HCT116 (cell line): ENCODE measurements at regions not wholly inside any gene's neighbourhood (a gene's known extent, or its start where the extent isn't known, plus 50 kb on each side); places are given as distances from the start of the nearest gene placed in this dataset.

Experiments
- ATAC-seq: fragments of 200-7000 bp; cut with Tn5 transposase; 2 replicates; pipeline ENCODE4 v1.9.1; 2020; ENCODE audit warnings: mild to moderate bottlenecking, moderate library complexity
- BruUV-seq: library from RNA; stranded (reverse); fragments of 400-500 nt; replicated peaks from 2 replicates; lab custom pipeline; 2021; lab: Mats Ljungman, UMichigan
- CTCF ChIA-PET: fragments of 300-600 bp; sonication (Branson Sonifier 250); formaldehyde crosslinking; loops from one replicate; lab custom pipeline; 2021; ENCODE audit warnings: antibody characterized with exemption; lab: Charles Lee
- POLR2A ChIA-PET: fragments of 300-600, 350-600 bp; sonication (Branson Sonifier 250); formaldehyde crosslinking; loops from one replicate; lab custom pipeline; 2021; ENCODE audit warnings: antibody characterized with exemption; lab: Charles Lee
- RAD21 ChIA-PET, 2 experiments: fragments of 300-600 bp; sonication (Branson Sonifier 250); formaldehyde crosslinking; loops; one replicate each; lab custom pipeline; 2023; ENCODE audit warnings: low total read pairs in 2 of 2; ENCODE audit not compliant: uncharacterized antibody in 2 of 2, unreplicated experiment in 2 of 2, low non-redundant PET in 1 of 2; lab: Charles Lee
- DNase-seq: peaks from one replicate; pipeline ENCODE4 v3.0.0-alpha.2; 2010; ENCODE audit warnings: low read depth, low spot score
- H2AFZ ChIP-seq: fragments of 200-600 bp; shearing (Covaris generic), sonication (generic); 2 replicates; pipeline ENCODE4 v1.6.1; 2017; ENCODE audit warnings: low read depth, mixed run types, mixed read lengths, antibody characterized with exemption, low read length; ENCODE audit not compliant: poor library complexity, severe bottlenecking
- H3K27ac ChIP-seq: 2 replicates; pipeline ENCODE4 v1.5.1; 2012; ENCODE audit warnings: low read depth, low read length
- H3K27me3 ChIP-seq: fragments of 200-600 bp; sonication (generic); 2 replicates; pipeline ENCODE4 v1.6.1; 2016; ENCODE audit warnings: mixed run types, low read length, mixed read lengths; ENCODE audit not compliant: insufficient read depth
- H3K36me3 ChIP-seq, 2 experiments: fragments of 200-500 bp in 1 of 2; fragments of 200-600 bp in 1 of 2; sonication (Bioruptor generic) in 1 of 2; sonication (generic) in 1 of 2; 2 replicates each; pipeline versions ENCODE4 v1.5.1 to v1.6.1; 2014 to 2016; ENCODE audit warnings: low read length in 2 of 2, inconsistent platforms in 1 of 2, mixed read lengths in 1 of 2, mixed run types in 1 of 2; ENCODE audit not compliant: insufficient read depth in 2 of 2, control insufficient read depth in 1 of 2
- H3K4me1 ChIP-seq, 2 experiments: fragments of 200-600 bp in 1 of 2; sonication (generic) in 1 of 2; 2 replicates each; pipeline versions ENCODE4 v1.5.1 to v1.6.1; 2012 to 2017; ENCODE audit warnings: low read length in 2 of 2, inconsistent platforms in 1 of 2, mild to moderate bottlenecking in 1 of 2, mixed read lengths in 1 of 2, mixed run types in 1 of 2, moderate library complexity in 1 of 2; ENCODE audit not compliant: insufficient read depth in 2 of 2, control insufficient read depth in 1 of 2
- H3K4me2 ChIP-seq: fragments of 200-600 bp; sonication (generic); 2 replicates; pipeline ENCODE4 v1.6.1; 2017; ENCODE audit warnings: mixed run types, low read length, mixed read lengths
- H3K4me3 ChIP-seq, 2 experiments: fragments of 200-600 bp in 1 of 2; sonication (generic) in 1 of 2; replicated peaks in 1 of 2; 2 replicates each; pipeline ENCODE4 v1.5.1; 2011 to 2016; ENCODE audit warnings: low read length in 2 of 2, control low read depth in 1 of 2, low read depth in 1 of 2, mild to moderate bottlenecking in 1 of 2, mixed read lengths in 1 of 2, mixed run types in 1 of 2
- H3K79me2 ChIP-seq: fragments of 200-600 bp; sonication (generic); 2 replicates; pipeline ENCODE4 v1.6.1; 2017; ENCODE audit warnings: mild to moderate bottlenecking, mixed run types, low read length, moderate library complexity, mixed read lengths; ENCODE audit not compliant: insufficient read depth
- H3K9ac ChIP-seq: fragments of 200-600 bp; sonication (generic); 2 replicates; pipeline ENCODE4 v1.6.1; 2016; ENCODE audit warnings: low read length, mixed read lengths
- H3K9me2 ChIP-seq: fragments of 200-600 bp; sonication (generic), shearing (Covaris generic); 2 replicates; pipeline ENCODE4 v1.6.1; 2017; ENCODE audit warnings: mixed run types, mild to moderate bottlenecking, moderate library complexity; ENCODE audit not compliant: insufficient read depth
- H3K9me3 ChIP-seq, 2 experiments: fragments of 200-500 bp in 1 of 2; fragments of 200-600 bp in 1 of 2; sonication (Bioruptor generic) in 1 of 2; sonication (generic) in 1 of 2; 2 replicates each; pipeline ENCODE4 v1.6.1; 2014 to 2017; ENCODE audit warnings: low read length in 2 of 2, mixed read lengths in 2 of 2, inconsistent platforms in 1 of 2, low read depth in 1 of 2, mild to moderate bottlenecking in 1 of 2, mixed run types in 1 of 2, moderate library complexity in 1 of 2; ENCODE audit not compliant: control insufficient read depth in 1 of 2, insufficient read depth in 1 of 2
- H4K20me1 ChIP-seq: fragments of 200-600 bp; sonication (generic), shearing (Covaris generic); 2 replicates; pipeline ENCODE4 v1.6.1; 2017; ENCODE audit warnings: mixed run types, mild to moderate bottlenecking, moderate library complexity; ENCODE audit not compliant: insufficient read depth
- ATF3 ChIP-seq: IDR thresholded peaks from 2 replicates; pipeline ENCODE4 v1.6.1; 2012
- CBX3 ChIP-seq: IDR thresholded peaks from 2 replicates; pipeline ENCODE4 v1.6.1; 2012; ENCODE audit warnings: low read depth
- CEBPB ChIP-seq: IDR thresholded peaks from 2 replicates; pipeline ENCODE4 v1.6.1; 2012; ENCODE audit warnings: low read depth
- CTCF ChIP-seq, 3 experiments: fragments of 200-600 bp in 1 of 3; sonication (generic) in 1 of 3; IDR thresholded peaks in 2 of 3; conservative IDR thresholded peaks in 1 of 3; 2 replicates each; pipeline ENCODE4 v1.5.1; 2012 to 2017; ENCODE audit warnings: low read depth in 2 of 3, low read length in 2 of 3, antibody characterized with exemption in 1 of 3, borderline replicate concordance in 1 of 3, control low read depth in 1 of 3, mild to moderate bottlenecking in 1 of 3, mixed read lengths in 1 of 3, mixed run types in 1 of 3, moderate library complexity in 1 of 3; ENCODE audit not compliant: insufficient read depth in 1 of 3
- EGR1 ChIP-seq: IDR thresholded peaks from 2 replicates; pipeline ENCODE4 v1.6.1; 2012; ENCODE audit warnings: low read depth
- ELF1 ChIP-seq: IDR thresholded peaks from 2 replicates; pipeline ENCODE4 v1.6.1; 2012; ENCODE audit warnings: low read depth, borderline replicate concordance
- EZH2 ChIP-seq: fragments of 200-600 bp; sonication (generic); IDR thresholded peaks from 2 replicates; pipeline ENCODE4 v1.6.1; 2017; ENCODE audit warnings: antibody characterized with exemption, mixed run types
- EZH2phosphoT487 ChIP-seq: fragments of 200-600 bp; IDR thresholded peaks from 2 replicates; pipeline ENCODE4 v1.6.1; 2018; ENCODE audit warnings: antibody characterized with exemption, borderline replicate concordance
- FOSL1 ChIP-seq: IDR thresholded peaks from 2 replicates; pipeline ENCODE4 v1.6.1; 2012; ENCODE audit warnings: low read depth
- JUND ChIP-seq: IDR thresholded peaks from 2 replicates; pipeline ENCODE4 v1.6.1; 2012
- POLR2A ChIP-seq: IDR thresholded peaks from 2 replicates; pipeline ENCODE4 v1.7.0; 2011; ENCODE audit warnings: borderline replicate concordance; ENCODE audit not compliant: insufficient read depth, insufficient read length; ENCODE audit errors: extremely low read depth
- POLR2AphosphoS5 ChIP-seq: IDR thresholded peaks from 2 replicates; pipeline ENCODE4 v1.6.1; 2011; ENCODE audit warnings: mild to moderate bottlenecking, low read depth, low read length, moderate library complexity
- REST ChIP-seq: IDR thresholded peaks from 2 replicates; pipeline ENCODE4 v1.6.1; 2012; ENCODE audit warnings: low read depth
- SIN3A ChIP-seq: IDR thresholded peaks from 2 replicates; pipeline ENCODE4 v1.6.1; 2012; ENCODE audit warnings: low read depth
- SP1 ChIP-seq: IDR thresholded peaks from 2 replicates; pipeline ENCODE4 v1.6.1; 2012; ENCODE audit warnings: low read depth
- SRF ChIP-seq: IDR thresholded peaks from 2 replicates; pipeline ENCODE4 v1.6.1; 2012; ENCODE audit warnings: low read depth
- TCF7L2 ChIP-seq: IDR thresholded peaks from 2 replicates; pipeline ENCODE4 v1.7.0; 2011; ENCODE audit warnings: borderline replicate concordance, inconsistent platforms; ENCODE audit not compliant: insufficient read depth, insufficient read length; ENCODE audit errors: extremely low read depth
- ZBTB33 ChIP-seq: IDR thresholded peaks from 2 replicates; pipeline ENCODE4 v1.6.1; 2011; ENCODE audit warnings: mild to moderate bottlenecking, low read length, moderate library complexity; ENCODE audit not compliant: insufficient replicate concordance; ENCODE audit errors: extremely low read depth
- ZNF274 ChIP-seq: fragments of 200-500 bp; sonication (Bioruptor generic); IDR thresholded peaks from 2 replicates; pipeline ENCODE4 v1.6.1; 2014; ENCODE audit warnings: mild to moderate bottlenecking, low read depth, low read length, inconsistent platforms
- intact Hi-C: fragments of 100-400 bp; cut with micrococcal nuclease; formaldehyde crosslinking; loops from 2 replicates; pipeline ENCODE4 v1.10.0; 2022

- POLR2A ChIA-PET, result no interaction called here
- H3K27ac ChIP-seq, result no peak overlapping the region
- no peak for TF ChIP-seq TCF7L2
- no peak for TF ChIP-seq CTCF (IDR thresholded peaks at IDR 0.05 in 2 of 3, conservative IDR thresholded peaks at IDR 0.05 in 1 of 3; ENCODE audit: borderline replicate concordance in 1 of 3, insufficient read depth in 1 of 3, low read depth in 2 of 3, low read length in 2 of 3)
- no peak for TF ChIP-seq CBX3
- no peak for TF ChIP-seq EZH2phosphoT487
- no peak for TF ChIP-seq SRF
- TF ChIP-seq POLR2A, result no peak
- TF ChIP-seq REST, result no peak
- no peak for TF ChIP-seq JUND
- no peak for TF ChIP-seq EZH2
- no peak for TF ChIP-seq POLR2AphosphoS5
- TF ChIP-seq SIN3A, result no peak
- TF ChIP-seq FOSL1, result no peak
- no peak for TF ChIP-seq CEBPB
- no peak for TF ChIP-seq ATF3
- TF ChIP-seq ZNF274, result no peak
- TF ChIP-seq ZBTB33, result no peak
- TF ChIP-seq SP1, result no peak
- TF ChIP-seq ELF1, result no peak
- TF ChIP-seq EGR1, result no peak
- DNase-seq (no peak), ATAC-seq (no peak)
- H2AFZ ChIP-seq, result no peak overlapping the region
- no peak overlapping the region for H3K9ac ChIP-seq
- no peak overlapping the region for H3K4me3 ChIP-seq
- H3K79me2 ChIP-seq, result no peaks in the 10 kb centered on the region
- no peak overlapping the region for H3K4me2 ChIP-seq
- CTCF ChIA-PET, result no interaction called here
- BruUV-seq, result no TSS peak
- H3K36me3 ChIP-seq, result no peaks in the 10 kb centered on the region
- H3K9me3 ChIP-seq, result no peaks in the 10 kb centered on the region
- RAD21 ChIA-PET, result no interaction called here
- no peaks in the 10 kb centered on the region for H3K9me2 ChIP-seq
- H3K4me1 ChIP-seq, result no peaks in the 10 kb centered on the region
- H4K20me1 ChIP-seq, result no peaks in the 10 kb centered on the region
- peaks cover 24% of the 10 kb centered on the region for H3K27me3 ChIP-seq
- intact Hi-C loops, result no loop called here
Measured at GRCh38 chr5:60494144-60494543, 205.8 kb downstream of the DEPDC1B start.
